Muscle of leg (tissue), 3 donors: ENCODE measurements at regions not wholly inside any gene's neighbourhood (a gene's known extent, or its start where the extent isn't known, plus 50 kb on each side); places are given as distances from the start of the nearest gene placed in this dataset.
"Not testable (repeated sequence)": the region's sequence is repeated elsewhere in the genome, so short reads cannot be mapped to it uniquely, and the experiment has no call there.

ENCODE experiments used
- DNase-seq: peaks from one replicate; pipeline ENCODE4 v3.0.0; 2013
- H3K27ac ChIP-seq: one replicate; pipeline ENCODE4 v1.5.1; 2013; ENCODE audit warnings: mild to moderate bottlenecking, low read length, control low read depth
- H3K27me3 ChIP-seq: one replicate; pipeline ENCODE4 v1.6.1; 2013; ENCODE audit warnings: low read length; ENCODE audit not compliant: control insufficient read depth, insufficient read depth
- H3K36me3 ChIP-seq: one replicate; pipeline ENCODE4 v1.6.1; 2013; ENCODE audit warnings: low read length; ENCODE audit not compliant: control insufficient read depth, insufficient read depth
- H3K4me1 ChIP-seq: one replicate; pipeline ENCODE4 v1.6.1; 2013; ENCODE audit warnings: low read length; ENCODE audit not compliant: control insufficient read depth, insufficient read depth
- H3K4me3 ChIP-seq: one replicate; pipeline ENCODE4 v1.5.1; 2013; ENCODE audit warnings: low read length, control low read depth
- H3K9me3 ChIP-seq: replicated peaks from 2 replicates; pipeline ENCODE4 v1.6.1; 2013; ENCODE audit warnings: low read depth, low read length; ENCODE audit not compliant: control insufficient read depth
- WGBS: methylation state at CpG from one replicate; pipeline ENCODE4 v1.1.5; 2013; ENCODE audit warnings: missing lambda C conversion rate; ENCODE audit not compliant: insufficient coverage; 5-methylcytosine and 5-hydroxymethylcytosine counted together

DNA sequence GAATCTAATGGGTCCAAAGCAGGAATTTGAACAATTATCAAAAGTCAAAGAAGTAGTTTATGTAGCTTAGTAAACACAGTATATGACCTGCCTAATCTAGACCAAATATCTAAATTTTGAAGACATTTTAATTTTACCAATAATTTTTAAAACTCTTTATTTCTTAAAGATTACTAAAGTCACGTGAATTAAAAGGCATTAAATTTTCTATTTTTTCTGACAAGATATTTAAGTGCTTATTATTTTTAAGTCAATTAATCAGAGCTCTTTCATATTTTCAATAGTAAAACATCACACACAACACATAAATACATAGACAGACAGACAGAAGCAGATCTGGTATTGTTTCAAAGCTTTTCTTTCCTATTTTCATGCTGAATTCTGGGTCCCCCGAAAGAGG is 89.5 kb downstream of the ZNF467 start:
- peaks cover 6% of the 10 kb centered on the region for H3K9me3 ChIP-seq
- H3K27ac ChIP-seq, result no peak overlapping the region
- no peak overlapping the region for H3K4me3 ChIP-seq
- H3K4me1 ChIP-seq, result peaks cover 4% of the 10 kb centered on the region
- WGBS, result 100% methylated on average over 1 of the region's 2 CpGs
- H3K27me3 ChIP-seq, result no peaks in the 10 kb centered on the region
- H3K36me3 ChIP-seq, result no peaks in the 10 kb centered on the region
- DNase-seq, result no peak

DNA sequence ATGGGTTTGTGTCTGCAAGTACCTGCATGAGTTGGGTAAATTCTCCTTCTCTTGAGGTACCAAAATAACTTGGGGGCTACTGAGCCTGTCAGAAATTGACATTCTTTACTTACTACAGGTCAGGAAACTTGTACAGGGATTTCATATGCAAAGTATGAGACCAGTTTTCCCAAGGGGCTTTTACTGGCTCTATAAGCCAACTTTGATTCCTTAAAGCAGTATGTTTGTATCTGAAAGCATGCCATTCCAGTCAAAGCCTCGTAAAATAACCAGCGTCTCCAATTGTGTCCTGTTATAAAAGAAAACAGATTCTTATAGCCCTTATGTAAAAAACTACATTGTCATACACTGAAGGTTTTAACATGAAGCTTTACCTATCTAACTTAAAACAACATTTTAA is 90.2 kb downstream of the ZNF467 start:
- DNase-seq, result no peak
- 20% methylated on average over 1 of the region's 2 CpGs for WGBS
- no peak overlapping the region for H3K27ac ChIP-seq

DNA sequence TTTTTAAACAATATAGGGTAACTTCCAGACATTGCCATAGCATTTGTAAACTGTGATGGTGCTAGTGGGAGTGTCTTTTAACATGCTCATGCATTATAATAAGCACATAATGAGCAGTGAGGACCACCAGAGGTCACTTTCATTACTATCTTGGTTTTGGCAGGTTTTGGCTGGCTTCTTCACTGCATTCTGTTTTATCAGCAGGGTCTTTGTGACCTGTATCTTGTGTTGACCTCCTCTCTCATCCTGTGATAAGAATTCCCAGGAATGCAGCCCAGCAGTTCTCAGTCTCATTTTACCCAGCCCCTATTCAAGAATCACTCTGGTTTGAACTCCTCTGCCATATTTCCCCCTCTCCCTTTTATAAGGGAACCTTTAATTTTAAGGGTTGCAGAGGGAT is 91.3 kb downstream of the ZNF467 start:
- H3K4me1 ChIP-seq, result peaks cover 4% of the 10 kb centered on the region
- no peak overlapping the region for H3K27ac ChIP-seq
- H3K36me3 ChIP-seq, result no peaks in the 10 kb centered on the region
- no peaks in the 10 kb centered on the region for H3K9me3 ChIP-seq
- H3K4me3 ChIP-seq, result no peak overlapping the region
- DNase-seq, result no peak
- H3K27me3 ChIP-seq, result no peaks in the 10 kb centered on the region

More for the DNA sequence above, 90.2 kb downstream of the ZNF467 start:
- Histone ChIP-seq H3K4me1 (peaks cover 4% of the 10 kb centered on the region), H3K27me3 (no peaks in the 10 kb centered on the region), H3K9me3 (no peaks in the 10 kb centered on the region), H3K36me3 (no peaks in the 10 kb centered on the region), H3K4me3 (no peak overlapping the region)

DNA sequence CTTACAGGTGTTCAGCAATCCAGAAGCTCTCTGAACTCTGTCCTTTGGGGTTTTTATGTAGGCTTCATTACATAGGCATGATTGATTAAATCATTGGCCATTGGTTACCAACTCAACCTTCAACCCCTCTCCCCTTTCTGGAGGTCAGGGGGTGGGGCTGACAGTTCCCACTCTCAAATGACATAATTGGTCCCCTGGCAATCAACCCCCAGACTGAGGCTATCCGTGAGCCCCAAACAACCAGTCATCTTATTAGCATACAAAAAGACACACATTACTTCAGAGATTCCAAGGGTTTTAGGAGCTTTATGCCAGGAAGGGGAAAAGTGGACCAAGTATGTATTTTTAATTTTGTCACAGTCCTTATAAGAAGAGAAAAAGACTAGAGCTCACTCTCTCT is 92.1 kb downstream of the ZNF467 start:
- Histone ChIP-seq H3K27ac (no peak overlapping the region), H3K4me3 (no peak overlapping the region), H3K9me3 (no peaks in the 10 kb centered on the region), H3K36me3 (no peaks in the 10 kb centered on the region), H3K27me3 (no peaks in the 10 kb centered on the region), H3K4me1 (peaks cover 1% of the 10 kb centered on the region)
- DNase-seq, result no peak
- no CpG with 5 or more reads among the region's 1 CpG for WGBS

DNA sequence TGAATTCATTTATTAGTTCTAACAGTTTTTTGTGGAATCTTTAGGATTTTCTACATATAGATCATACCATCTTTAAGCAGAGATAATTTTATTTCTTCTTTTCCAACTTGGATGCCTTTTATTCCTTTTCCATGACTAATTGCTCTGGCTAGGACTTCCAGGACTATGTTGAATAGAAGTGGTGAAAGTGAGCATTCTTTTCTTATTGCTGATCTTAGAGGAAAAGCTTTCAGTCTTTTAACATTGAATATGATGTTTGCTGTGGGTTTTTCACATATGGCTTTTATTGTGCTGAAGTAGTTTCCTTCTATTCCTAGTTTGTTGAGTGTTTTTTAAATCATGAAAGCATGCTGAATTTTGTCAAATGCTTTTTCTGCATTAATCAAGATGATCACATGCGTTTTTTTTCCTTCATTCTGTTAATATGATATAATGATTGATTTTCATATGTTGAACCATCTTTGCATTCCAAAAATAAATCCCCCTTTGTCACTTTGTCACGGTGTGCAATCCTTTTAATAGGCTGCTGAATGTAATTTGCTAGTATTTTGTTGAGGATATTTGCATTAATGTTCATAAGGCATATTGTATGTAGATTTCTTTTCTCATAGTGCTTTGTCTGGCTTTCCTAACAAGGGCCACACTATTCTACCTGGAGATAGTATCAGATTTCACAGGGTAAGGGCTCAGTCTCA is 92.9 kb downstream of the ZNF467 start:
- Histone ChIP-seq H3K9me3 (no peaks in the 10 kb centered on the region), H3K36me3 (no peaks in the 10 kb centered on the region), H3K27me3 (no peaks in the 10 kb centered on the region), H3K4me1 (no peaks in the 10 kb centered on the region), H3K27ac (no peak overlapping the region), H3K4me3 (no peak overlapping the region)
- no peak for DNase-seq
- no CpG with 5 or more reads among the region's 2 CpGs for WGBS

DNA sequence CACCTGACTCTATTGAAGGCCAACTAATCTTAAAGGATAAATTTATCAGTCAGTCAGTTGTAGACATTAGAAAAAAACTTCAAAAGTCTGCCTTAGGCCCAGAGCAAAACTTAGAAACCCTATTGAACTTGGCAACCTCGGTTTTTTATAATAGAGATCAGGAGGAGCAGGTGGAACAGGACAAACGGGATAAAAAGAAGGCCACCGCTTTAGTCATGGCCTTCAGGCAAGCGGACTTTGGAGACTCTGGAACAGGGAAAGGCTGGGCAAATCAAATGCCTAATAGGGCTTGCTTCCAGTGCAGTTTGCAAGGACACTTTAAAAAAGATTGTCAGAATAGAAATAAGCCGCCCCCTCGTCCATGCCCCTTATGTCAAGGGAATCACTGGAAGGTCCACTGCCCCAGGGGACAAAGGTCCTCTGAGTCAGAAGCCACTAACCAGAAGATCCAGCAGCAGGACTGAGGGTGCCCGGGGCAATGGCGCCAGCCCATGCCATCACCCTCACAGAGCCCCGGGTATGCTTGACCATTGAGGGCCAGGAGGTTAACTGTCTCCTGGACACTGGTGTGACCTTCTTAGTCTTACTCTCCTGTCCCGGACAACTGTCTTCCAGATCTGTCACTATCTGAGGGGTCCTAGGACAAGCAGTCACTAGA is 98.5 kb downstream of the ZNF467 start:
- WGBS, result 86% methylated on average over 9 of the region's 10 CpGs
- not testable (repeated sequence) for DNase-seq

DNA sequence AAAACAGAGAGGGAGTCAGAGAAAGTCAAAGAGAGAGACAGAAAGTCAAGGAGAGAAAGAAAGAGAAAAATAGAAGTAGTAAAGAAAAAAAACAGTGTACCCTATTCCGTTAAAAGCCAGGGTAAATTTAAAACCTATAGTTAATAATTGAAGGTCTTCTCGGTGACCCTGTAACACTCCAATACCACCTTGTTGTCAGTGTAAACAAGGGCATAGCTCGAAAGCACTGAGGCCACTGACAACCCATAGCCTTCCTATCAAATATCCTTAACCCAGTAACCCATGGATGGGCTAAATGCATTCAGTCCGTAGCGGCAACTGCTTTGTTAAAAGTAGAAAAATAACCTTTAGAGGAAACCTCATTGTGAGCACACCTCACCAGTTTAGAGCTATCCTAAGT is 100.4 kb downstream of the ZNF467 start:
- no peaks in the 10 kb centered on the region for H3K27me3 ChIP-seq
- no CpG with 5 or more reads among the region's 5 CpGs for WGBS
- no peaks in the 10 kb centered on the region for H3K36me3 ChIP-seq
- H3K9me3 ChIP-seq, result no peaks in the 10 kb centered on the region
- H3K27ac ChIP-seq, result no peak overlapping the region
- peaks cover 7% of the 10 kb centered on the region for H3K4me1 ChIP-seq
- no peak for DNase-seq
- H3K4me3 ChIP-seq, result no peak overlapping the region

More for the DNA sequence above, 98.5 kb downstream of the ZNF467 start:
- not testable (repeated sequence) for H3K4me1 ChIP-seq, H3K27ac ChIP-seq, H3K4me3 ChIP-seq, H3K36me3 ChIP-seq, H3K9me3 ChIP-seq, H3K27me3 ChIP-seq

DNA sequence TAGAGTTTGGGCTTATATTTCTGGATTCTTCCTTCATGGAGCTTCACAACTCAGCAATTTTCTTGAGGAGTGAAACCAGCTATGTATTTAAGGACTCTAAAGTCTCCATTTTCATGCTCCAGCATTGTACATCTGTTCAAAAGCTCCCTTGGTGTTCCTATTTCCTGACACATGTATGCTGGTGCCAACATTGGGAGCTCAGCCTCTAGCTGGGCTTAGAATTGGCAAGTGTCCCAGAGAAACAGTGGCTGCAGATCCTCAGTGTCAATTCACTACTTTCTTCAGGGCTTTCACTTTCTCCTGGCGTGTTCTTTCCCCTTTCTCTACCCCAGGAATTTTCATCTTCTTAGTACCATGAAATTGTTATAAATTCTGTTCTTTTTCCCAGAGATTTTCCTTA is 103.1 kb downstream of the ZNF467 start:
- no peaks in the 10 kb centered on the region for H3K36me3 ChIP-seq
- H3K27ac ChIP-seq, result peak overlapping the region; percentile 38
- no peaks in the 10 kb centered on the region for H3K9me3 ChIP-seq
- peak; percentile 89 for DNase-seq
- H3K4me3 ChIP-seq, result no peak overlapping the region
- no CpG with 5 or more reads among the region's 1 CpG for WGBS
- H3K4me1 ChIP-seq, result peaks cover 18% of the 10 kb centered on the region
- H3K27me3 ChIP-seq, result no peaks in the 10 kb centered on the region

DNA sequence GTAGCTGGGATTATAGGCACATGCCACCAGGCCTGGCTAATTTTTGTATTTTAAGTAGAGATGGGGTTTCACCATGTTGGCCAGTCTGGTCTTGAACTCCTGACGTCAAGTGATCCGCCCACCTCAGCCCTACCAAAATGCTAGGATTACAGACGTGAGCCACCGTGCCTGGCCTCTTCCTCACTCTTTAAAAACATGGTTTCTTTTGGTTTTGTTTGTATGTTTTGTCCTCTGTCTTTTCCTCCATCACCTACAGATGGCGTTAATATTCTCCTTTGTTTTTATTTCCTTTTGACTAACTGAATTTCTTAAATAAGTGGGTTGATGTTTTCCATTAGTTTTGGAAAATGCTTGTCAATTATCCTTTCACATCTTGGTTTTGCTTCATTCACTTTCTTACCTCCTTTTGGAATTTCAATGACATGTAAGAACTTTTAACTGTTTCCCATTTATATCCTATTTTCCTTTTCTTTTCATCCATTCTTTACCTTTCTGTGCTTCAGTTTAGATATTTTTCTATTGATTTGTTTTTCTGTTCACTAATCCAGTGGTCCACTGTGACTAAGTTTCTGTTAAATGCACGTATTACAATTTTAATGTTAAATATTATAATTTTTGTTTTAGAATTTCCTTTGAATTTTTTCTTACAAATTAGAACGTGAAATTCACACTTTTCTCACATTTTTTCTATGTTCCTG is 104.1 kb downstream of the ZNF467 start:
- H3K4me1 ChIP-seq, result peaks cover 20% of the 10 kb centered on the region
- no peak overlapping the region for H3K27ac ChIP-seq
- H3K9me3 ChIP-seq, result no peaks in the 10 kb centered on the region
- no peaks in the 10 kb centered on the region for H3K27me3 ChIP-seq
- no peaks in the 10 kb centered on the region for H3K36me3 ChIP-seq
- no CpG with 5 or more reads among the region's 7 CpGs for WGBS
- H3K4me3 ChIP-seq, result no peak overlapping the region
- peak; percentile 19 for DNase-seq

DNA sequence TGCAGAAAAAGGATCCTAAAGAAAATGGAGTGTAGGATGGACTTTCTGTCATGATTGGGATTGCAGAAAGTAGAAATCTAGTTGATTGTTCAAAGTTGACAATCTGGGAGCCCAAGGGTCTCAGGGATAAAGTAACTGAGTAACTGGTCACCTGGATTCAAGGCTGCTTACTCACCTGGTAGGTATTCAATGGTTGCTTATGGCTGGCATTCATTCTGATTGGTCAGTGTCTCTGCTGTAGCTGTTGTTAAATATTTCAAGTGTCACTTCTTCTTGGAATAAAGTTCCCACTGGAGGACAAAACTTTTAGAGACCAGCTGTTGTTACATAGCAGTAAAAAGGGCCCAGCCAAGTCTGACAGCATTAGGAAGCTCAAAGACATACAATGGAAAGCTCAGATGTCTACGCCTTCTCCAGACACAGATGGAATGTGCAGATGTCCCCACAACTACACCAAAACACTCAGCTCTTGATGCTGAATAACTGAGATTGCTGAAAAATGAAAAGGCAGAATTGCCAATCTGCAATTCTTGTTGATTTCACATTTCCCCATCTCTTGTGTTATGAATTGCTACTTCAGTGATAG is 106.9 kb downstream of the ZNF467 start:
- H3K27ac ChIP-seq, result peak overlapping the region; percentile 67
- no peaks in the 10 kb centered on the region for H3K36me3 ChIP-seq
- H3K4me3 ChIP-seq, result no peak overlapping the region
- DNase-seq, result peak; percentile 86
- H3K9me3 ChIP-seq, result peaks cover 5% of the 10 kb centered on the region
- WGBS, result 20% methylated on average over 1 of the region's 1 CpG
- H3K4me1 ChIP-seq, result peaks cover 36% of the 10 kb centered on the region
- no peaks in the 10 kb centered on the region for H3K27me3 ChIP-seq
